ENCODE measurements at regions not wholly inside any gene's neighbourhood (a gene's known extent, or its start where the extent isn't known, plus 50 kb on each side); places are given as distances from the start of the nearest gene placed in this dataset.

- H3K4me2 ChIP-seq (ENCODE audit: insufficient read depth, low read length), result no peak overlapping the region
- FAIRE-seq, result peak; percentile 91
- no peak for TF ChIP-seq CGGBP1 (CRISPR knock-in tag; IDR thresholded peaks at IDR 0.05)
- TF ChIP-seq FIP1L1 (IDR thresholded peaks at IDR 0.05; ENCODE audit: low read depth, low read length, poor library complexity, severe bottlenecking), result no peak
- peak; percentile 30; the same call in 1 of the 2 replicates for TF ChIP-seq SMC3 (conservative IDR thresholded peaks at IDR 0.05; ENCODE audit: insufficient read depth, low read depth, low read length)
- no peak for TF ChIP-seq PPARD (CRISPR knock-in tag; IDR thresholded peaks at IDR 0.05)
- no peak for TF ChIP-seq PHF20 (IDR thresholded peaks at IDR 0.05; ENCODE audit: partially characterized antibody)
- TF ChIP-seq RAD21 (CRISPR knock-in tag; conservative IDR thresholded peaks at IDR 0.05 in 1 of 2, IDR thresholded peaks at IDR 0.05 in 1 of 2), result peak; percentile 61 to 76
- no peak for TF ChIP-seq MYNN (IDR thresholded peaks at IDR 0.05)
- TF ChIP-seq MYNN (CRISPR knock-in tag; IDR thresholded peaks at IDR 0.05), result no peak
- peak; percentile 42 to 78 (median 77) for TF ChIP-seq CTCF (IDR thresholded peaks at IDR 0.05 in 2 of 3, conservative IDR thresholded peaks at IDR 0.05 in 1 of 3; ENCODE audit: insufficient read depth in 2 of 3, low read depth in 1 of 3, low read length in 3 of 3)
- TF ChIP-seq TEAD4 (IDR thresholded peaks at IDR 0.05; ENCODE audit: low read length), result peak; percentile 35; the same call in 1 of the 2 replicates
- no peak for TF ChIP-seq TEAD4 (CRISPR knock-in tag; IDR thresholded peaks at IDR 0.05; ENCODE audit: borderline replicate concordance)
- TF ChIP-seq ZNF431 (CRISPR knock-in tag; IDR thresholded peaks at IDR 0.05), result no peak
- no peak for TF ChIP-seq ZNF347 (CRISPR knock-in tag; IDR thresholded peaks at IDR 0.05; ENCODE audit: low read depth)
- no peak for TF ChIP-seq KLF6 (CRISPR knock-in tag; IDR thresholded peaks at IDR 0.05; ENCODE audit: borderline replicate concordance)
- peak; percentile 62 for TF ChIP-seq ZNF384 (IDR thresholded peaks at IDR 0.05; ENCODE audit: low read depth, low read length)
- TF ChIP-seq POLR3A (IDR thresholded peaks at IDR 0.05; ENCODE audit: borderline replicate concordance, extremely low read depth, insufficient read depth, insufficient read length), result no peak
- no peak for TF ChIP-seq BRD9 (IDR thresholded peaks at IDR 0.05; ENCODE audit: low read depth, partially characterized antibody)
Observed at GRCh38 chr5:62779010-62779422, 200.4 kb downstream of the LRRC70 start.

More at GRCh38 chr5:62779010-62779422, 200.4 kb downstream of the LRRC70 start:
- Histone ChIP-seq H3K4me1 (replicated peaks in 1 of 2; ENCODE audit: control insufficient read depth in 2 of 2, insufficient read depth in 2 of 2, low read length in 2 of 2) (peaks cover 0 to 3% of the 10 kb centered on the region in 2 experiments; a peak in 1 of 5 replicates), H2AFZ (ENCODE audit: low read depth, low read length) (peak overlapping the region; percentile 0; the same call in 1 of the 2 replicates), H3K9ac (ENCODE audit: insufficient read depth in 1 of 2, low read depth in 2 of 2, low read length in 2 of 2) (no peak overlapping the region), H4K20me1 (replicated peaks; ENCODE audit: control insufficient read depth, insufficient read depth, low read length) (no peaks in the 10 kb centered on the region), H3K9me1 (ENCODE audit: control insufficient read depth, insufficient read depth, low read length) (no peaks in the 10 kb centered on the region), H3K27me3 (ENCODE audit: control insufficient read depth in 2 of 2, insufficient read depth in 2 of 2, low read length in 2 of 2) (0 out of 5 replicates have a peak, but pooled peaks cover 2 to 4% of the 10 kb centered on the region in 2 experiments), H3K9me3 (replicated peaks; ENCODE audit: control insufficient read depth, insufficient read depth, low read depth, low read length) (no peaks in the 10 kb centered on the region), H3K4me3 (no peak overlapping the region), H3K79me2 (ENCODE audit: control insufficient read depth, insufficient read depth, low read length) (no peaks in the 10 kb centered on the region), H3K27ac (ENCODE audit: extremely low read depth, low read depth, low read length) (no peak overlapping the region), H3K36me3 (ENCODE audit: control insufficient read depth, insufficient read depth, low read length) (no peaks in the 10 kb centered on the region)
- CTCF ChIA-PET (ENCODE audit: low intra/inter-chr PET ratio), result interaction anchor here (0.6 to 1.6 kb wide), 5 partner anchors 124 to 962 kb away, joined by 3 to 9 read pairs (median 4); no protein-coding TSS in a partner anchor
- intact Hi-C loops (cut with micrococcal nuclease), result loop anchor here (1.0 to 10.0 kb wide), 3 partner anchors 319 to 564 kb away; no protein-coding TSS in a partner anchor
- no TSS peak for BruUV-seq (replicated peaks)
- ATAC-seq (peak; percentile 87), DNase-seq (ENCODE audit: extremely low read depth in 1 of 4, low spot score in 3 of 4) (peak; percentile 45 to 61 (median 50))
- POLR2A ChIA-PET, result interaction anchor here (0.7 kb wide), 1 partner anchor 1684 kb away, joined by 4 read pairs; no protein-coding TSS in a partner anchor
- in situ Hi-C loops (cut with MboI), result loop anchor here (10.0 to 25.0 kb wide), 2 partner anchors 324 to 592 kb away; no protein-coding TSS in a partner anchor
- 10% methylated on average over 5 of the region's 5 CpGs for WGBS (ENCODE audit: insufficient coverage, low coverage, missing lambda C conversion rate)

Measured in K562 (cell line).